Muscle layer of duodenum (tissue), 2 donors: ENCODE measurements at regions not wholly inside any gene's neighbourhood (a gene's known extent, or its start where the extent isn't known, plus 50 kb on each side); places are given as distances from the start of the nearest gene placed in this dataset.

Experiments
- H3K27ac ChIP-seq: one replicate; pipeline ENCODE4 v1.7.0; 2013; ENCODE audit warnings: mild to moderate bottlenecking, low read length
- H3K27me3 ChIP-seq: one replicate; pipeline ENCODE4 v1.7.0; 2013; ENCODE audit warnings: low read depth, mild to moderate bottlenecking, control low read depth, low read length
- H3K36me3 ChIP-seq, 2 donors: one replicate each; pipeline ENCODE4 v1.7.0; 2013; ENCODE audit warnings: low read length in 2 of 2, control low read depth in 1 of 2, mild to moderate bottlenecking in 1 of 2; ENCODE audit not compliant: insufficient read depth in 2 of 2, control insufficient read depth in 1 of 2
- H3K4me1 ChIP-seq, 2 donors: one replicate each; pipeline ENCODE4 v1.7.0; 2013; ENCODE audit warnings: low read length in 2 of 2, mild to moderate bottlenecking in 2 of 2, control low read depth in 1 of 2, moderate library complexity in 1 of 2; ENCODE audit not compliant: insufficient read depth in 2 of 2, control insufficient read depth in 1 of 2
- H3K4me3 ChIP-seq, 2 donors: one replicate each; pipeline ENCODE4 v1.7.0; 2013; ENCODE audit warnings: low read length in 2 of 2, low read depth in 1 of 2, mild to moderate bottlenecking in 1 of 2
- H3K9me3 ChIP-seq, 2 donors: one replicate each; pipeline ENCODE4 v1.7.0; 2013; ENCODE audit warnings: low read length in 2 of 2, control low read depth in 1 of 2, mild to moderate bottlenecking in 1 of 2; ENCODE audit not compliant: control insufficient read depth in 1 of 2
- donor health status: healthy.

GRCh38 chr3:109718850-109719249 lies 381.5 kb upstream of the DPPA4 start:
- Histone ChIP-seq H3K36me3 (no peaks in the 10 kb centered on the region), H3K4me1 (no peaks in the 10 kb centered on the region), H3K27me3 (no peaks in the 10 kb centered on the region), H3K9me3 (no peaks in the 10 kb centered on the region), H3K27ac (no peak overlapping the region), H3K4me3 (no peak overlapping the region)

- Histone ChIP-seq H3K36me3 (no peaks in the 10 kb centered on the region), H3K27ac (no peak overlapping the region), H3K9me3 (no peaks in the 10 kb centered on the region), H3K4me1 (no peaks in the 10 kb centered on the region), H3K27me3 (no peaks in the 10 kb centered on the region), H3K4me3 (no peak overlapping the region)
Observed at GRCh38 chr3:109728861-109729494, 391.6 kb upstream of the DPPA4 start.

GRCh38 chr3:109731639-109732473 lies 394.5 kb upstream of the DPPA4 start:
- no peaks in the 10 kb centered on the region for H3K4me1 ChIP-seq
- no peaks in the 10 kb centered on the region for H3K27me3 ChIP-seq
- peaks cover 0 to under 1% of the 10 kb centered on the region in 2 donors for H3K9me3 ChIP-seq
- no peak overlapping the region for H3K4me3 ChIP-seq
- no peaks in the 10 kb centered on the region for H3K36me3 ChIP-seq
- no peak overlapping the region for H3K27ac ChIP-seq

GRCh38 chr3:109743981-109744380 lies 406.6 kb upstream of the DPPA4 start:
- no peak overlapping the region for H3K27ac ChIP-seq
- H3K27me3 ChIP-seq = no peaks in the 10 kb centered on the region
- H3K4me3 ChIP-seq = no peak overlapping the region
- no peaks in the 10 kb centered on the region for H3K36me3 ChIP-seq
- H3K9me3 ChIP-seq = no peaks in the 10 kb centered on the region
- no peaks in the 10 kb centered on the region for H3K4me1 ChIP-seq

GRCh38 chr3:109772520-109772919 lies 435.2 kb upstream of the DPPA4 start:
- Histone ChIP-seq H3K27ac (no peak overlapping the region), H3K9me3 (peaks cover 0 to 5% of the 10 kb centered on the region in 2 donors), H3K4me3 (no peak overlapping the region), H3K36me3 (no peaks in the 10 kb centered on the region), H3K4me1 (no peaks in the 10 kb centered on the region), H3K27me3 (no peaks in the 10 kb centered on the region)

GRCh38 chr3:109774108-109774507 lies 436.8 kb upstream of the DPPA4 start:
- H3K4me3 ChIP-seq = no peak overlapping the region
- H3K36me3 ChIP-seq = no peaks in the 10 kb centered on the region
- H3K9me3 ChIP-seq = peaks cover 0 to 17% of the 10 kb centered on the region in 2 donors
- H3K4me1 ChIP-seq = no peaks in the 10 kb centered on the region
- no peak overlapping the region for H3K27ac ChIP-seq
- no peaks in the 10 kb centered on the region for H3K27me3 ChIP-seq

GRCh38 chr3:109784285-109784684 lies 446.9 kb upstream of the DPPA4 start:
- Histone ChIP-seq H3K27ac (no peak overlapping the region), H3K4me1 (no peaks in the 10 kb centered on the region), H3K27me3 (no peaks in the 10 kb centered on the region), H3K4me3 (no peak overlapping the region), H3K9me3 (peaks cover 0 to 5% of the 10 kb centered on the region in 2 donors), H3K36me3 (no peaks in the 10 kb centered on the region)

GRCh38 chr3:109784852-109785631 lies 447.7 kb upstream of the DPPA4 start:
- no peaks in the 10 kb centered on the region for H3K27me3 ChIP-seq
- H3K4me1 ChIP-seq = no peaks in the 10 kb centered on the region
- H3K27ac ChIP-seq = no peak overlapping the region
- H3K4me3 ChIP-seq = no peak overlapping the region
- no peaks in the 10 kb centered on the region for H3K9me3 ChIP-seq
- H3K36me3 ChIP-seq = no peaks in the 10 kb centered on the region

GRCh38 chr3:109803274-109803673 lies 465.9 kb upstream of the DPPA4 start:
- Histone ChIP-seq H3K4me1 (no peaks in the 10 kb centered on the region), H3K27ac (no peak overlapping the region), H3K36me3 (no peaks in the 10 kb centered on the region), H3K9me3 (no peaks in the 10 kb centered on the region), H3K4me3 (no peak overlapping the region), H3K27me3 (no peaks in the 10 kb centered on the region)

- Histone ChIP-seq H3K4me3 (no peak overlapping the region), H3K9me3 (no peaks in the 10 kb centered on the region), H3K27me3 (no peaks in the 10 kb centered on the region), H3K27ac (no peak overlapping the region), H3K36me3 (no peaks in the 10 kb centered on the region), H3K4me1 (no peaks in the 10 kb centered on the region)
Observed at GRCh38 chr3:109804697-109805096, 467.4 kb upstream of the DPPA4 start.

GRCh38 chr3:109806929-109807328 lies 469.6 kb upstream of the DPPA4 start:
- no peak overlapping the region for H3K27ac ChIP-seq
- H3K27me3 ChIP-seq = no peaks in the 10 kb centered on the region
- H3K4me3 ChIP-seq = no peak overlapping the region

More at GRCh38 chr3:109806929-109807328, 469.6 kb upstream of the DPPA4 start:
- Histone ChIP-seq H3K36me3 (no peaks in the 10 kb centered on the region), H3K9me3 (no peaks in the 10 kb centered on the region), H3K4me1 (no peaks in the 10 kb centered on the region)
